ENCODE measurements at regions not wholly inside any gene's neighbourhood (a gene's known extent, or its start where the extent isn't known, plus 50 kb on each side); places are given as distances from the start of the nearest gene placed in this dataset.

DNA sequence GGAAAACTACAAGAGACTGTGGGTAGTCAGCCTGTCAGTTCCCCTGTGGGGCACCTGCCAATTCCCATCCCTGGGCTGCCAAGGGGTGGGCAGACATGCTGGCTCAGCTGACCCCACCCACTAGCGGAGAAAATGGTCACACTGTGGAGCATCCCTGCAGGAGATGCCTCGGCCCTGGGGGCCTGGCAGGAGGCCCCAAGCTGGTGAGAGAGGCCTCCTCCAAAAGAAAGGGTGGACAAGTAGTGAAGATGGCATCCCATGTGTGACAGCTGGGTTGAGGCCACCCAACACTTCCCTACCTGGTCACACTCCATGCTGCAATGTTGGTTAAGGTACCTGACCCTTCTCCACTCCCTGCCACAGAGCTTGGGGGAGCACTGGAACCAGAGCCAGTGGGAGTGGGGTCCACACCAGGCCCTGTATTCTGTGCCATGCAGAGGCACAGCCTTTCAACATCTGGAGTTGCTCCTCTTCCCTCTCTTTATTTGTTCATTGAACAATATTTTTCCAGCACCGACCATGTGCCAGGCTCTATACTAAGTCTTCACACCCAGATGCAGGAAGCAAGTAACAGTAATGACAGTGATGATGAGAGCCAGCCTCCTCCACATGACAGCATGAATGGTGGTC is 59.5 kb downstream of the KLHDC7A start:
- intact Hi-C loops (cut with DNase I): no loop called here
- TF ChIP-seq POLR2AphosphoS5 (IDR thresholded peaks at IDR 0.05; ENCODE audit: insufficient read depth in 1 of 2, low read depth in 1 of 2) (no peak), POLR2A (IDR thresholded peaks at IDR 0.05) (no peak)
- TF ChIP-seq, protein P1, sequence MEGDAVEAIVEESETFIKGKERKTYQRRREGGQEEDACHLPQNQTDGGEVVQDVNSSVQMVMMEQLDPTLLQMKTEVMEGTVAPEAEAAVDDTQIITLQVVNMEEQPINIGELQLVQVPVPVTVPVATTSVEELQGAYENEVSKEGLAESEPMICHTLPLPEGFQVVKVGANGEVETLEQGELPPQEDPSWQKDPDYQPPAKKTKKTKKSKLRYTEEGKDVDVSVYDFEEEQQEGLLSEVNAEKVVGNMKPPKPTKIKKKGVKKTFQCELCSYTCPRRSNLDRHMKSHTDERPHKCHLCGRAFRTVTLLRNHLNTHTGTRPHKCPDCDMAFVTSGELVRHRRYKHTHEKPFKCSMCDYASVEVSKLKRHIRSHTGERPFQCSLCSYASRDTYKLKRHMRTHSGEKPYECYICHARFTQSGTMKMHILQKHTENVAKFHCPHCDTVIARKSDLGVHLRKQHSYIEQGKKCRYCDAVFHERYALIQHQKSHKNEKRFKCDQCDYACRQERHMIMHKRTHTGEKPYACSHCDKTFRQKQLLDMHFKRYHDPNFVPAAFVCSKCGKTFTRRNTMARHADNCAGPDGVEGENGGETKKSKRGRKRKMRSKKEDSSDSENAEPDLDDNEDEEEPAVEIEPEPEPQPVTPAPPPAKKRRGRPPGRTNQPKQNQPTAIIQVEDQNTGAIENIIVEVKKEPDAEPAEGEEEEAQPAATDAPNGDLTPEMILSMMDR (IDR thresholded peaks at IDR 0.05): no peak
- DNase-seq (ENCODE audit: extremely low spot score in 2 of 2): peak; percentile 40 to 72
- no peaks in the 10 kb centered on the region for H3K27me3 ChIP-seq
- H3K36me3 ChIP-seq: no peaks in the 10 kb centered on the region
- H3K4me1 ChIP-seq: no peaks in the 10 kb centered on the region
- H3K27ac ChIP-seq: no peak overlapping the region
- no peaks in the 10 kb centered on the region for H3K9me3 ChIP-seq
- H3K4me3 ChIP-seq: no peak overlapping the region

DNA sequence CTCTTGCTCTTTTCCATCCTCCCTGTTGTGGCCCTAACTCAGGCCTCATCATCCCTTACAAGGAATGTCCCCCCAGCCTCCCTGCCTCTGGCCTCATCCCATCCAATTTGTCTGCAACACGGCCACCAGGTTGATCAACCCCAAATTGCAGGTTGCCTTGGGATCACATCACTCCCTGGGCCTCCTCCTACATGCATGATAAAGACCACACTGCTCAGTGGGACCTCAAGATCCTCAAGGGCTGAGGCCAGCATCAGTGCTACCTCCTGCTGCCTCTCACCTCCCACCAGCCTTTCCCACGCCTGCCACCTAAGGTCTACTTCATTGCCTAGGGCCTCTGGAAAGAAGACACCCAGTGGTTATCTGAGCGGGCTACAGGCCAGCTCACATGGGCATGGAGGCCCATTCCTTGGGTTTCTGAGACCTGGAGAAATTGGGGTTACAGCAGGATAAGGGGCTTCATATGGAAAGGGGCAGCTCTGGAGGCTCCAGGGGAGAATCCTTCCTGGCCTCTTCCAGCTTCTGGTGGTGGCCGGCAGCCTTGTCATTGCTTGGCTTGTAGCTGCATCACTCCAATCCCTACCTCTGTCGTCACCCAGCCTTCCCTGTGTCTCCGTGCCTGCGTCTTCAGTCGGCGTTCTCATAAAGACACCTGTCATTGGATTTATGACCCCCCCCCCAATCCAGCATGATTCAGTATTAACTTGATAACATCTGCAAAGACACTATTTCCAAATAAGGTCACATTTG is 60.5 kb downstream of the KLHDC7A start:
- intact Hi-C loops (cut with DNase I): no loop called here
- Histone ChIP-seq H3K36me3 (no peaks in the 10 kb centered on the region), H3K9me3 (no peaks in the 10 kb centered on the region), H3K4me3 (no peak overlapping the region), H3K27ac (no peak overlapping the region), H3K4me1 (no peaks in the 10 kb centered on the region), H3K27me3 (no peaks in the 10 kb centered on the region)
- DNase-seq (ENCODE audit: extremely low spot score in 2 of 2): peak in 1 of 2 donors; percentile 72
- no peak for TF ChIP-seq POLR2A (IDR thresholded peaks at IDR 0.05)
- TF ChIP-seq, protein P1 (IDR thresholded peaks at IDR 0.05): no peak
- TF ChIP-seq POLR2AphosphoS5 (IDR thresholded peaks at IDR 0.05; ENCODE audit: insufficient read depth in 1 of 2, low read depth in 1 of 2): no peak

DNA sequence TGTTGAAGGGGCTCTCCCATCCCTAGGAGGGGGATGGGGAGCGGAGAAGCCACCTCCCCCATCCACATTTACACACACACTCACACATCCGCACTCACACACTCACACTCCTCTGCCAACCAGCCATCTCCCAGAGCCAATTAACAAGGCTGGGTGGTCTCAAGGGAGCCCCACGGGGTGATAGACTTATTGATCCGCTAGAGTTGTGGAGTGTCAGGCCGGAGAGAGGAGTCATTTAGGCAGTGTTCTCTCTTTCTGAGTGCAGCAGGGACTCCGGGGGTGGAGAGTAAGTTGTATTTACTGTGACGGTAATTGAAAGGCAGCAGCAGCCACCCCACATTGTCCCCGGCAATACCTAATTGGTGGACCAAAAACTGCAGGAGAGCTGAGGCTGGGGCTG is 61.6 kb downstream of the KLHDC7A start:
- Histone ChIP-seq H3K9me3 (no peaks in the 10 kb centered on the region), H3K27ac (no peak overlapping the region), H3K4me1 (no peaks in the 10 kb centered on the region), H3K4me3 (no peak overlapping the region), H3K27me3 (no peaks in the 10 kb centered on the region), H3K36me3 (no peaks in the 10 kb centered on the region)
- intact Hi-C loops (cut with DNase I): no loop called here
- DNase-seq (ENCODE audit: extremely low spot score in 2 of 2): no peak
- TF ChIP-seq POLR2A (IDR thresholded peaks at IDR 0.05) (no peak), POLR2AphosphoS5 (IDR thresholded peaks at IDR 0.05; ENCODE audit: insufficient read depth in 1 of 2, low read depth in 1 of 2) (no peak)
- TF ChIP-seq, protein P1 (IDR thresholded peaks at IDR 0.05): no peak

DNA sequence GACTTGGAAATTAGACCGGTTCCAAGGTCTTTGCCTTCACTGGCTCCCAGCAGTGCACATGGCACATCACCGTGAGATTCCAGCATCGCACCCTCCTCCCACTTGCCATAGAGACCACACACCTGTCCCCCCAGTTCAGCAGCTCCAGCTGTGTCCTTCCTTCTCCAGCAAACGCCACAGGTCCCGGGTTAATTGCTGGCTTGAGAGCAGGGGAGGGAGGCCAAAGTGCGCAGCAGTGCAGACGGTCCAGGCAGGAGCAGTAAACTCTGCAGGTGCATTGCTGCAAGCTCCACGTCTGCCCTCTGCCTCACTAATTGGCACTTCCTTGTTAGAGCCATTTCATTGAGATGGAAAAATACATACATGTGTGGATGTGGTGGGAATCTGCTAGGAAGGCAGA is 65.3 kb downstream of the KLHDC7A start:
- Histone ChIP-seq H3K27me3 (no peaks in the 10 kb centered on the region), H3K27ac (no peak overlapping the region), H3K36me3 (no peaks in the 10 kb centered on the region), H3K4me1 (no peaks in the 10 kb centered on the region), H3K9me3 (no peaks in the 10 kb centered on the region), H3K4me3 (no peak overlapping the region)
- intact Hi-C loops (cut with DNase I): no loop called here
- TF ChIP-seq POLR2AphosphoS5 (IDR thresholded peaks at IDR 0.05; ENCODE audit: insufficient read depth in 1 of 2, low read depth in 1 of 2): no peak
- TF ChIP-seq, protein P1 (IDR thresholded peaks at IDR 0.05): no peak
- TF ChIP-seq POLR2A (IDR thresholded peaks at IDR 0.05): no peak
- no peak for DNase-seq (ENCODE audit: extremely low spot score in 2 of 2)

DNA sequence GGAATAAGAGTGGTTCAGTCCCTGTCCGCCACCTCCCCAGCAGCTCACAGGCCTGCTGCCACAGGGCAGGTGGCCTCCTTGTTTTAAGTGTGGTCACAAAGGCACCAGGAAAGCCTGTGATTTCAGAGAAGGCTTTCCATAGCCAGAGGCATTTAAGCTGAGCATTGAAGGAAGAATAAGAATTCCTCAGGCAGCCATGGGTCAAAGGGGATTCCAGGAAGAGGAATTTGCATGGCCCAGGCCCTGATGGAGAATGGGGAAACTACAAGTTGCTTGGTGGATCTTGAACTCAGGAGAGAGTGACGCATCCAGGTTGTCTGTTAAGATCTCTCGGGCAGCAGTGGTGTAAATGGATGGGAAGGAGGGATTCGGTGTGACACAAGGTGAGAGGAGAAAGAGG is 66.7 kb downstream of the KLHDC7A start:
- Histone ChIP-seq H3K4me1 (no peaks in the 10 kb centered on the region), H3K9me3 (no peaks in the 10 kb centered on the region), H3K4me3 (no peak overlapping the region), H3K27me3 (no peaks in the 10 kb centered on the region), H3K36me3 (no peaks in the 10 kb centered on the region), H3K27ac (no peak overlapping the region)
- no peak for TF ChIP-seq POLR2A (IDR thresholded peaks at IDR 0.05)
- no peak for TF ChIP-seq POLR2AphosphoS5 (IDR thresholded peaks at IDR 0.05; ENCODE audit: insufficient read depth in 1 of 2, low read depth in 1 of 2)
- TF ChIP-seq, protein P1 (IDR thresholded peaks at IDR 0.05): no peak
- intact Hi-C loops (cut with DNase I): no loop called here
- DNase-seq (ENCODE audit: extremely low spot score in 2 of 2): no peak

Data from vagina (tissue), 2 donors.